Vagina (tissue), 2 donors: ENCODE measurements at regions not wholly inside any gene's neighbourhood (a gene's known extent, or its start where the extent isn't known, plus 50 kb on each side); places are given as distances from the start of the nearest gene placed in this dataset.
"Not testable (repeated sequence)": the region's sequence is repeated elsewhere in the genome, so short reads cannot be mapped to it uniquely, and the experiment has no call there.

ENCODE experiments used
- DNase-seq, 2 donors: peaks; one replicate each; pipeline ENCODE4 v3.0.0-alpha.2; 2017; ENCODE audit errors: extremely low spot score in 2 of 2
- H3K27ac ChIP-seq: fragments of 200-600 bp; sonication (generic); one replicate; pipeline ENCODE4 v1.5.1; 2019
- H3K27me3 ChIP-seq: fragments of 200-600 bp; sonication (generic); one replicate; pipeline ENCODE4 v1.5.1; 2019
- H3K36me3 ChIP-seq, 2 donors: fragments of 200-600 bp; sonication (generic); one replicate each; pipeline ENCODE4 v1.5.1; 2017 to 2019
- H3K4me1 ChIP-seq: fragments of 200-600 bp; sonication (generic); one replicate; pipeline ENCODE4 v1.5.1; 2019
- H3K4me3 ChIP-seq, 2 donors: fragments of 200-600 bp; sonication (generic); 1 replicate in 1 of 2; 2 replicates in 1 of 2; pipeline ENCODE4 v1.5.1; 2016 to 2019
- H3K9me3 ChIP-seq: fragments of 200-600 bp; sonication (generic); one replicate; pipeline ENCODE4 v1.5.1; 2019
- POLR2A ChIP-seq, 2 donors: fragments of 450-650 bp; IDR thresholded peaks; one replicate each; pipeline ENCODE4 v1.6.1; 2017; ENCODE audit warnings: antibody characterized with exemption in 2 of 2, mild to moderate bottlenecking in 2 of 2, moderate library complexity in 2 of 2
- POLR2AphosphoS5 ChIP-seq, 2 donors: sonication (generic); formaldehyde crosslinking; IDR thresholded peaks; one replicate each; pipeline ENCODE4 v1.9.0; 2017; ENCODE audit warnings: antibody characterized with exemption in 2 of 2, mild to moderate bottlenecking in 2 of 2, low read depth in 1 of 2; ENCODE audit not compliant: insufficient read depth in 1 of 2
- intact Hi-C: fragments of 100-400 bp; cut with DNase I; formaldehyde crosslinking; loops from one replicate; pipeline ENCODE4 v1.15.1; 2023
- TF ChIP-seq, protein P1 (sequence below), 3 experiments: fragments of 450-650 bp in 2 of 3; fragments of 200-600 bp in 1 of 3; sonication (generic) in 1 of 3; IDR thresholded peaks; one replicate each; pipeline ENCODE4 v1.5.1; 2017 to 2019; ENCODE audit warnings: antibody characterized with exemption in 3 of 3, mild to moderate bottlenecking in 2 of 3, moderate library complexity in 2 of 3

DNA sequence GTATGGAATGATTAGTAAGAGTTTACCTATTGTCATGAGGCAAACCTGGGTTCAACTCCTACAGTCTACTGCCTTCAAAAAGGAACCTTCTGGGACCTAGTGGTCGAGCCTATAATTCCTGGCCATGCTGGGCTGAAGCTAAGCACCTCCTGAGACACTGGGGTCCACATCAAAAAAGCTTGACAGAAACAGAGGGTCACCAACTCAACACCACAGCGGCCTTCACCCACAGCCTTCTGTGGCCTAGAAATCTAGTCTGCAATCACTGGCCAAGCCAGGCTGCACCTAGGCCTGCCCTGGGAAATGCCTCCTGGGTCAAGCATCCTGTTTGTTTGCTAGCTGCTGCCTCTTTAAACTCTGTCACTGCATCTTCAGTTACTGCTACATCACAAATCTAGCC lies 153.9 kb upstream of the C11orf58 start:
- no peak for DNase-seq
- no peak overlapping the region for H3K27ac ChIP-seq
- intact Hi-C loops, result no loop called here

DNA sequence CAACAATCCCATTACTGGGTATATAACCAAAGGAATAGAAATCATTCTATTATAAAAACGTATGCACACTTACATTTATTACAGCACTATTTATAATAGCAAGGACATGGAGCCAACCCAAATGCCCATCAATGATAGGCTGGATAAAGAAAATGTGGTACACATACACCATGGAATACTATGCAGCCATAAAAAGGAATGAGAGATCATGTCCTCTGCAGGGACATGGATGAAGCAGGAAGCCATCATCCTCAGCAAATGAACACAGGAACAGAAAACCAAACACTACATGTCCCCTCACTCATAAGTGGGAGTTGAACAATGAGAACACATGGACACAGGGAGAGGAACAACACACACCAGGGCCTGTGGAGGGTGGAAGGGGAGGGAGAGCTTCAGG lies 157.4 kb upstream of the C11orf58 start:
- H3K27me3 ChIP-seq, DNase-seq, H3K4me1 ChIP-seq, H3K9me3 ChIP-seq, H3K27ac ChIP-seq, H3K4me3 ChIP-seq, intact Hi-C loops, H3K36me3 ChIP-seq: not testable (repeated sequence)

More for the DNA sequence above, 153.9 kb upstream of the C11orf58 start:
- no peak for TF ChIP-seq POLR2A (IDR thresholded peaks at IDR 0.05)
- no peaks in the 10 kb centered on the region for H3K36me3 ChIP-seq
- no peaks in the 10 kb centered on the region for H3K27me3 ChIP-seq
- peaks cover 3% of the 10 kb centered on the region for H3K9me3 ChIP-seq
- H3K4me1 ChIP-seq, result no peaks in the 10 kb centered on the region
- no peak overlapping the region for H3K4me3 ChIP-seq

DNA sequence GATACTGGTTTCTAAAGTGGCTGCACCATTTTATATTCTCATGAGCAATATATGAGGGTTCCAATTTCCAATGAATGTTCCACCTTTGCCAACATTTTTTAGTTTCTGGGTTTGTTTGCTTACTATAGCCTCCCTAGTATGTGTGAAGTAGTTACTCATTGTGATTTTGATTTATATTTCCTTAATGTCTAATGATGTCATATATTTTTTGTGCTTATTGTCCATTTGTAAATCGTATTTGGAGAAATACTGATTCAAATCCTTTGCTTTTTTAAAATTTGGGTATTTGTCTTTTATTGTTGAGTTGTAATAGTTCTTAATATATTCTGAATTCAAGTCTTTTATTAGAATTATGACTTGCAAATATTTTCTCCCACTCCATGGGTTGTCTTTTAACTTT lies 161.0 kb upstream of the C11orf58 start:
- Histone ChIP-seq H3K36me3 (no peaks in the 10 kb centered on the region), H3K27ac (no peak overlapping the region), H3K27me3 (no peaks in the 10 kb centered on the region), H3K9me3 (peaks cover 3% of the 10 kb centered on the region), H3K4me1 (no peaks in the 10 kb centered on the region), H3K4me3 (no peak overlapping the region)
- intact Hi-C loops, result no loop called here
- TF ChIP-seq POLR2AphosphoS5 (IDR thresholded peaks at IDR 0.05; ENCODE audit: insufficient read depth in 1 of 2, low read depth in 1 of 2) (no peak), POLR2A (IDR thresholded peaks at IDR 0.05) (no peak)
- TF ChIP-seq, protein P1, sequence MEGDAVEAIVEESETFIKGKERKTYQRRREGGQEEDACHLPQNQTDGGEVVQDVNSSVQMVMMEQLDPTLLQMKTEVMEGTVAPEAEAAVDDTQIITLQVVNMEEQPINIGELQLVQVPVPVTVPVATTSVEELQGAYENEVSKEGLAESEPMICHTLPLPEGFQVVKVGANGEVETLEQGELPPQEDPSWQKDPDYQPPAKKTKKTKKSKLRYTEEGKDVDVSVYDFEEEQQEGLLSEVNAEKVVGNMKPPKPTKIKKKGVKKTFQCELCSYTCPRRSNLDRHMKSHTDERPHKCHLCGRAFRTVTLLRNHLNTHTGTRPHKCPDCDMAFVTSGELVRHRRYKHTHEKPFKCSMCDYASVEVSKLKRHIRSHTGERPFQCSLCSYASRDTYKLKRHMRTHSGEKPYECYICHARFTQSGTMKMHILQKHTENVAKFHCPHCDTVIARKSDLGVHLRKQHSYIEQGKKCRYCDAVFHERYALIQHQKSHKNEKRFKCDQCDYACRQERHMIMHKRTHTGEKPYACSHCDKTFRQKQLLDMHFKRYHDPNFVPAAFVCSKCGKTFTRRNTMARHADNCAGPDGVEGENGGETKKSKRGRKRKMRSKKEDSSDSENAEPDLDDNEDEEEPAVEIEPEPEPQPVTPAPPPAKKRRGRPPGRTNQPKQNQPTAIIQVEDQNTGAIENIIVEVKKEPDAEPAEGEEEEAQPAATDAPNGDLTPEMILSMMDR (IDR thresholded peaks at IDR 0.05), result no peak
- DNase-seq, result no peak

DNA sequence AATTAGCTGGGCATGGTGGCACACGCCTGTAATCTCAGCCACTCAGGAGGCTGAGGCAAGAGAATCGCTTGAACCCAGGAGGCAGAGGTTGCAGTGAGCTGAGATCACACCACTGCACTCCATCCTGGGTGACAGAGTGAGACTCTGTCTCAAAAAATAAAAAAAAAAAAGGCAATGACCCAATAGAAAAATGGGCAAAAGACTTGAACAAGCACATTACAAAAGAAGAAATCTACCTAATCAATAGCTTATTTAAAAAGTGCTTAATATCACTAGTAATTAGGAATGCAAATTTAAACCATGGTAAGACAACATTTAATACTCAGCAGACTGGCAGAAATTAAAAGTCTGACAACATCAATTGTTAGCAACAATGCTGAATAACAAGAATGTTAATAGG lies 163.6 kb upstream of the C11orf58 start:
- DNase-seq, H3K4me1 ChIP-seq, intact Hi-C loops, H3K36me3 ChIP-seq, H3K27ac ChIP-seq, H3K9me3 ChIP-seq, H3K27me3 ChIP-seq, H3K4me3 ChIP-seq: not testable (repeated sequence)

DNA sequence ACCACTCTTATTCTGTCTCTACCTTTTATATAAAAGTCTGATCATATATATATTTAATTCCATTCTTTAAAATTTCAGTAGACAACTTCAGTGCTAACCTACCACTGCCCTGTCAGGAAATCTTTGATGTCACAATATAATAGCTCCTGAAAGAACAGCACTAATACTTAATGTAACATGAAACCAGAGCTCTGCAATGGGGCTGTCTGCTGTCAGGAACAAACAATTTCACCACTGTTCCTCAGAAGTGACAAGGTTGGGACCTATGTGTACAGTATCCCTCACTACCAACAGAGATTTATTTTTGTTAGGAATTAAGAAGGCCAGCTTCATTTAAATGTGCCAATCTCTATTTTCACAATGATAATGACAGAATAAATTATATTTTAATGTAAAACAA lies 165.5 kb upstream of the C11orf58 start:
- no peak for DNase-seq
- H3K4me3 ChIP-seq, result no peak overlapping the region
- H3K27ac ChIP-seq, result no peak overlapping the region
- intact Hi-C loops, result no loop called here
- H3K36me3 ChIP-seq, result no peaks in the 10 kb centered on the region
- no peaks in the 10 kb centered on the region for H3K27me3 ChIP-seq
- H3K4me1 ChIP-seq, result no peaks in the 10 kb centered on the region
- H3K9me3 ChIP-seq, result no peaks in the 10 kb centered on the region
- TF ChIP-seq POLR2AphosphoS5 (IDR thresholded peaks at IDR 0.05; ENCODE audit: insufficient read depth in 1 of 2, low read depth in 1 of 2) (no peak), POLR2A (IDR thresholded peaks at IDR 0.05) (no peak)
- TF ChIP-seq, protein P1 (IDR thresholded peaks at IDR 0.05), result no peak

DNA sequence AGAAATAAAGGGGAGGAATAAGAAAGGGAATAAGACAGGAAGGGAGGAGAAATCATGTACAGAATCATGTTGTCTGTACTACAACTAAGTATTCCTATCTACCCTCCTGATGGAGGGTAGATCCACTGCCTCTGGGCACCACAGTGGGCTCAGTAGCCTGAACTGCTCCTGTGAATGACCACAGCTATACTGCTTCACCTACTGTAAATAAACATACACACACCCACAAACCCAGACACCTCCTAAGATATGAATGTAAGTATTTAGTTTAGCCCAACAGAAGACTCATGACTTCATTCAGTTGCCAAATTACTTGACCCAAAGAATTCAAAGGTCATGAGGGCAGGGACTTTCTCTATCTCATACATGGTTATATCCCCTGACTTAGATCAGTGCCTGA lies 177.3 kb upstream of the C11orf58 start:
- no peak overlapping the region for H3K4me3 ChIP-seq
- DNase-seq, result no peak
- intact Hi-C loops, result no loop called here
- TF ChIP-seq POLR2AphosphoS5 (IDR thresholded peaks at IDR 0.05; ENCODE audit: insufficient read depth in 1 of 2, low read depth in 1 of 2) (no peak), POLR2A (IDR thresholded peaks at IDR 0.05) (no peak)
- TF ChIP-seq, protein P1 (IDR thresholded peaks at IDR 0.05), result no peak
- no peaks in the 10 kb centered on the region for H3K4me1 ChIP-seq
- no peaks in the 10 kb centered on the region for H3K36me3 ChIP-seq
- H3K27ac ChIP-seq, result no peak overlapping the region
- no peaks in the 10 kb centered on the region for H3K27me3 ChIP-seq
- no peaks in the 10 kb centered on the region for H3K9me3 ChIP-seq

DNA sequence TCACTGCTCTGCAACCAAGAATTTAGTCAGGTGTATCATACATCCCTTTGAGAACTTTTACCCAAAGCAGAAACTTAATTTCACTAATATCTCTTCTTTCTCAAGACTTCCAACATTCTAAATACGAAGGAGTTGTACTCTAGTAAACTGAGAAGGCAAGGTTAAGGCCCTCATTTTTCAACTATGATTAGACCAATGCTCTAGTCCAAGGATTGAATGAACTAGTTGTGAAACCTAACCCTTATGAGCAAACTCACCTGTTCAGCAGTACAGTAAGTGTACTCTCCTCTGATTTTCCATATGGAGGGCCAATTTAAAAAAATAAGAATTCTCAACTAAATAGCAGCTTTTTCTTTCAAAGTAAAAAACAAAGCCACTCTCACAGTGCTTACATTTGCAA lies 180.0 kb upstream of the C11orf58 start:
- Histone ChIP-seq H3K36me3 (no peaks in the 10 kb centered on the region), H3K4me3 (no peak overlapping the region), H3K4me1 (no peaks in the 10 kb centered on the region), H3K27ac (no peak overlapping the region), H3K9me3 (no peaks in the 10 kb centered on the region), H3K27me3 (no peaks in the 10 kb centered on the region)
- no peak for DNase-seq
- TF ChIP-seq POLR2A (IDR thresholded peaks at IDR 0.05) (no peak), POLR2AphosphoS5 (IDR thresholded peaks at IDR 0.05; ENCODE audit: insufficient read depth in 1 of 2, low read depth in 1 of 2) (no peak)
- TF ChIP-seq, protein P1 (IDR thresholded peaks at IDR 0.05), result no peak
- intact Hi-C loops, result no loop called here
